Cardiac muscle cell (in vitro differentiated cells and primary cell): ENCODE measurements at regions not wholly inside any gene's neighbourhood (a gene's known extent, or its start where the extent isn't known, plus 50 kb on each side); places are given as distances from the start of the nearest gene placed in this dataset.

ENCODE experiments used
- DNase-seq, 2 donors: peaks; one replicate each; pipeline versions ENCODE4 v3.0.0 to v3.0.0-alpha.2; 2010 to 2017; ENCODE audit warnings: low read depth in 1 of 2, low spot score in 1 of 2
- H3K27ac ChIP-seq: fragments of 200-600 bp; sonication (generic); 2 replicates; pipeline ENCODE4 v1.5.1; 2016
- H3K27me3 ChIP-seq: fragments of 200-600 bp; sonication (generic); 2 replicates; pipeline ENCODE4 v1.6.0; 2016; ENCODE audit warnings: control low read depth
- H3K36me3 ChIP-seq: fragments of 200-600 bp; sonication (generic); 2 replicates; pipeline ENCODE4 v1.5.1; 2016; ENCODE audit warnings: control low read depth
- H3K4me1 ChIP-seq: fragments of 200-600 bp; sonication (generic); 2 replicates; pipeline ENCODE4 v1.8.1; 2017; ENCODE audit warnings: low read depth, mild to moderate bottlenecking, mixed run types
- H3K4me3 ChIP-seq: fragments of 200-600 bp; sonication (generic); 2 replicates; pipeline ENCODE4 v1.5.1; 2016; ENCODE audit warnings: mild to moderate bottlenecking
- H3K9me3 ChIP-seq: fragments of 200-600 bp; sonication (generic); 2 replicates; pipeline ENCODE4 v1.5.1; 2017; ENCODE audit warnings: low read depth, mild to moderate bottlenecking, control low read depth
- CTCF ChIP-seq: IDR thresholded peaks from 2 replicates; pipeline ENCODE4 v1.5.1; 2012; ENCODE audit warnings: low read depth, mild to moderate bottlenecking, low read length

GRCh38 chr11:92276773-92277172 lies 52.2 kb downstream of the FAT3 start:
- no peaks in the 10 kb centered on the region for H3K36me3 ChIP-seq
- no peak overlapping the region for H3K4me3 ChIP-seq
- no peak for TF ChIP-seq CTCF
- no peak for DNase-seq
- no peaks in the 10 kb centered on the region for H3K4me1 ChIP-seq
- no peaks in the 10 kb centered on the region for H3K9me3 ChIP-seq
- no peak overlapping the region for H3K27ac ChIP-seq
- H3K27me3 ChIP-seq: no peaks in the 10 kb centered on the region

GRCh38 chr11:92277871-92278270 lies 53.3 kb downstream of the FAT3 start:
- Histone ChIP-seq H3K27ac (no peak overlapping the region), H3K27me3 (no peaks in the 10 kb centered on the region), H3K4me1 (no peaks in the 10 kb centered on the region), H3K9me3 (no peaks in the 10 kb centered on the region), H3K36me3 (no peaks in the 10 kb centered on the region), H3K4me3 (no peak overlapping the region)
- DNase-seq: no peak
- no peak for TF ChIP-seq CTCF

GRCh38 chr11:92278791-92279433 lies 54.3 kb downstream of the FAT3 start:
- DNase-seq: no peak
- H3K27me3 ChIP-seq: no peaks in the 10 kb centered on the region
- H3K4me3 ChIP-seq: no peak overlapping the region
- no peak overlapping the region for H3K27ac ChIP-seq
- no peaks in the 10 kb centered on the region for H3K36me3 ChIP-seq
- no peaks in the 10 kb centered on the region for H3K4me1 ChIP-seq
- H3K9me3 ChIP-seq: no peaks in the 10 kb centered on the region
- TF ChIP-seq CTCF: no peak

DNA sequence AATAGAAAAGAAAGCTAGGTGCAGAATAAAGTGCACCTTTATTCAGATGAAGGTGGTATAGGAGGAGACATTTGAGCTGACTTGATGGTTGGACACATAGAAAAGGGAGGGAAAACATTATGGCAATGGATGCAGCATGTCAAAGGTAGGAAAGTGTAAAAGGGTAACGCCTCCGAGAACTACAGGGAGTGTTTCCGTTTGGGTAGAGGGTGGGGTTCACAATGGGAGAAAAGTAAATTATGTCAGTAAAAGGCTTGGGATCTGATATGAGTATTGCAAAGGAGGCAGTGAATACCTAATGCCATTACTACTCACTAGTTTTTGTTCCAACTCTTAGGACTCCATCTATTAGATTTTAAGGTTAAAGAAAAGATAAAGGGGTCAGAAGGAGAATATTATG lies 59.5 kb downstream of the FAT3 start:
- Histone ChIP-seq H3K4me1 (no peaks in the 10 kb centered on the region), H3K27ac (no peak overlapping the region), H3K9me3 (no peaks in the 10 kb centered on the region), H3K36me3 (no peaks in the 10 kb centered on the region), H3K27me3 (no peaks in the 10 kb centered on the region), H3K4me3 (no peak overlapping the region)
- no peak for DNase-seq
- no peak for TF ChIP-seq CTCF

- H3K4me1 ChIP-seq: no peaks in the 10 kb centered on the region
- H3K36me3 ChIP-seq: no peaks in the 10 kb centered on the region
- H3K4me3 ChIP-seq: no peak overlapping the region
- no peaks in the 10 kb centered on the region for H3K27me3 ChIP-seq
- no peak for DNase-seq
- no peak overlapping the region for H3K27ac ChIP-seq
- no peak for TF ChIP-seq CTCF
- H3K9me3 ChIP-seq: no peaks in the 10 kb centered on the region
Measured at GRCh38 chr11:92284558-92284957, 59.9 kb downstream of the FAT3 start.
